ENCODE measurements at regions not wholly inside any gene's neighbourhood (a gene's known extent, or its start where the extent isn't known, plus 50 kb on each side); places are given as distances from the start of the nearest gene placed in this dataset.

DNA sequence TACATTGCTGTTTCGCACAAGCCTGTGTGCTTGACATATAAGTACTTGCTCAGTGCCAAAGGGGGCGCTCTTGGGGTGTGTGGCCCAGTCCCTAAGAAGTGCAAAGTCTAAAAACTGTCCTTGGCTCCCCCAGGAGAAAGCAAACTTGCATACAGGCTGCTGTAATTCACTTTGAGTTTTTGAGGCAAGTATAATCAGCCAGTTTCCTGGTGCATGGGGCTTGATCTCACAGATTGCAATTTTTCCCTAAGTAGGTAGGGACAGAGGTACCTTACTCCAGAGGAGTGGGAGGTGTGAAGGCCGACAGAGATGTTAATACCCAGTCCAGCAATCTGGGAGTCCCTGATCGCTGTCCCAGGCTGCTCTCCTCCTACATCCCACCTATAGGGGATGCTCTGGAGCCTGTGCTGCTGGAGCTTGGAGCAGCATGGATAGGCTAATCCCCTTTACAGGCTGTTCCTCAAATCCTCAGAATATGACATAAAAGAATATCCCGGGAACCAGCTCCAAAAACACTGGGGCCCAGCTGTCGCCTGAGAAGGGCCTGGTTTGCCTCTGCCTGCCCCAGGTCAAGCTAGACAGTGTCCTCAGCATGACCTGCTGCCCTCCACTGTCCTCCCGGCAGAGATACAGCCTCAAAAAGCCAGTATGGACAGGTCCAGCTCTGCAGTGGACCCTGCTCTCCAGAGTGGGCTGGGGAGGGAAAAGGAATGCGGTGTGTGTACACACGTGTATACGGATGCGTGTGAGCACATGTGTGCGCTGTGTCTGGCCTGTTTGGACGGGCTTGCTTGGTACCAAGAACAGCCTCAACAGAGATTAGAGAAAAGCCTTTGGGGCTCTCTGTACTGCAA, 136.5 kb upstream of the HAAO start:
- peak in 1 of 5 donors; percentile 11 for DNase-seq

DNA sequence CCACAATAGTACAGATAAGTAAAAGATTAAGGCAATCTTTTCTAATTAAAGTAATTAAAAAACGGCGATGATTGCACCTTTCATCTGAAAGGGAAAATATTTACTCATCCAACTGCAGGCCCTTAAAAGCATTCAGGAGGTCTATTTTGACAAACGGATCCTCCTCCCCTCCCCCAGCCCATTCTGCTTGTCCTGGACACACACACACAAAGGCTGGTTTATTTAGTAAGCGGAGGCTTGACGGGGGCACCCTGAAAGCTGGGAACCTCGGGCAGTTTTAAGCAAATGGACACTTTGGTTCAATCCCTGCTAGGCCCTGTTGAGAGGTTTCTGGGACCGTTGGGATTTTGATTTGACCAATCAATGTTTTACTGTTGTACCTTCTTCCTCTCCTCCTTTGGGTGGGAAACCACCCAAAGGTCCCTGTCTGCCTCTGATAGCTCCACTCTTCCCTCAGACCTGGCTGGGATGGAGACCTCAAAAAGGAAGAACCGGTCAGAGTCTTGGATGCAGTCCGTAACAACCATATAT, 135.8 kb upstream of the HAAO start:
- no peak for DNase-seq

DNA sequence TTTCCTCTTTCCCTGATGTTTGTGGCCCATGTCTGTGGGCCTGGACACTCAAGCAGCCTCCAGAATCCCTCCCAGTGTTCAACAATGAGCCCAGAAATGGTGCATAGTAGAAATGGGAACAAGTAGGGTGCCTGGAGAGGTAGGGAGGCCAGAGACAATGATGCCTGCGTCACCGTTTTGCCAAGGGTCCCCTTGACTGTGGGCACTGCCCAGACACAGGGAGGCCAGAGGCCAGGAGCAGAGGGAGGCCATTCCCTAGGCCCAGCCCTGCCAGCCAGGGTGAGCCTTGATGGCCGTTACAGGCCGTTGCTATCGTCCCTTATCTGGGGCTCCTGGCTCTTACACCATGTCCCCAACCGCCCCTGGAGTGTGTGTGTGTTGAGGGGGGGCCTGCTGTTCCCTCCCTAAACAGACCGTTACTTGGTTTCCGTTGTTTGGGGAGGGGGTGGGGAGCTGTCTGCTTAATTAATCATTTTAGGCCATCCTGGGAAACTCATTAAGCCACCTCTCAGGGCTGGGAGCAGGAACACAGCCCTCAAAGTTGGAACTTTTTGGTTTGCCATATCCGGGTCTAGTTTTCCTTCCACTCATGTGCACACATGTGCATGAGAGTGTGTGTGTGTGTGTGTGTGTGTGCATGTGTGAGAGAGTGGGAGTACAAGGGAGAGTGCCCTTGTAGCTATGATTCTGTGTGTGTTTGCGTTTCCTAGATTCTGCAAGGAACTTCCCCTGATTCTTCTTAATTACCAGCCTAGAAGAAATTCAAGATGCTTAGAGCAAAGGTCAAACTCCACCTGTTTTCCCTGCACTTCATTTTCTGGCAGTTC, 135.2 kb upstream of the HAAO start:
- DNase-seq, result no peak

DNA sequence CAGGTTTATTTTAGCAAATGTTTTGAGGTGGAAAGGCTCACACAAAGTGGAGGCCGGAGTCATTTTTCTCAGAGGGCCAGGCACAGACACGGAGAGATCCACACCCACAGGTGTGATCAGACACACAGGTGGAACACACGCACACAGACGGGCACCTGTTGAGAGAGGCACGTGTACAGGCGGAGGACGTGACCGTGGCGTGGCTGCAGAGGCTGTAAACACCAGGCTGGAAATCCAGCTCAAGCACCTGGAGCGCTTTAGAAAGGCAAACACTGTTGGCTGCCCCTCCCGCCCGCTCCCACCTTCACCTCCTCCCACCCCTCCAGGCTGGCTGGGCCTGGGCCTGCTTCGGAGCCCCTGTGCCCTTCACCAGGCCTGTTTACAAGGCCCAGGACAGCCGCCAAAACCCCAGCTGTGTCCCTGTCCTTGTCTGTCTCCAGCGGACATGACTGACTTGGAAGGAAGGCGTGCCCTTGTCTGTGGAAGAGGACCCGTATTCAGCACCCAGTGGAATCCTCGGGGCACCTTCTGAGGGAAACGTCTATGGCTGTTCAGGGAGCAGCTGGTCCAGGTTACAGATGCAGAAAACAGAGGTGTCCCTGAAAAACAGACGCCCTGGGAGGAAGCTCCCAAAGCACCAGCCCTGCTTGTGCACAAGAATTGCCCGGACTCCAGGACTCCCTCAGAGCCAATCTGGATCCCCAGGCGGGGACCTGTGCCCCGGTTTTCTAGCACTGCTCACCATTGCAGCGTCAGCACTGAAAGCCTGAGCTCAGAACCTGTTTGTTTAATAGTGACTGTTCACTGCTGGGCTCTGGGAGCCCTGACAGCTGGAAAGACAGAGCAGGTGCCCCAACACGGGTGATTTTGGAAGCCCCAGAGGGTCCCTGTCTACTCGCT, 134.3 kb upstream of the HAAO start:
- no peak for DNase-seq

DNA sequence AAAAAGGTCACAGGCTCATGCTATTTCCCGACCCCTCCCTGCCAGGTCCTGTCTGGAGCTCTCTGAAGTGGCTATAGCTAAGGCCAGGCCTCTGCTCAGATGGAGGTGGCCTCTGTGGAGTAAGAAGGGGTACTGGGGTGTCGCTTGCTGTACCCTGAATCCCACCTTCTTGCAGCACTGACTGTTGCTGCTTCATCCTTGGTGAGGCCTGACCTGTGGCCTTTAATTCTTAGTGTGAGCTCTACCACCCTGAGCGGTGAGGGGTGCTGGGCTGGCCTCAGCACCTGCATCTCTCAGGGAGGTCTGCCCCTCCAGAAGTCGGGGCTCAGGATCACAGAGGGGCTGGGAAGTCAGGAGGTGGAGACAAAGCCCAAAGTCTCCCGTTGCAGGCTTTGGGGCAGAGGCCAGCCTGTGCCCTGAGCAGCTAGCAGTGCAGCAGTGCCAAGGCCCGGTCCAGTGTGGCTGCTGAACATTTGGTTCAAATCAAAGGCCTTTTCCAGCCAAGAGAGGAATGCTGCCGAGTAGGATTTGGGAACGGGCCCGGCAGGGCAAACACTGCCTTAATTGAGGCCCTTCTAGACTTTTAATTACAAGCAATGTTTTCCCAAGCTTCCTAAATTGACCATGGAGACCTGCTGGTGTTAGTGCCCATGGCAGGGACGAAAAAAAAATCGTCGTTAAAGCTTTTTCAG, 133.5 kb upstream of the HAAO start:
- no peak for DNase-seq

DNA sequence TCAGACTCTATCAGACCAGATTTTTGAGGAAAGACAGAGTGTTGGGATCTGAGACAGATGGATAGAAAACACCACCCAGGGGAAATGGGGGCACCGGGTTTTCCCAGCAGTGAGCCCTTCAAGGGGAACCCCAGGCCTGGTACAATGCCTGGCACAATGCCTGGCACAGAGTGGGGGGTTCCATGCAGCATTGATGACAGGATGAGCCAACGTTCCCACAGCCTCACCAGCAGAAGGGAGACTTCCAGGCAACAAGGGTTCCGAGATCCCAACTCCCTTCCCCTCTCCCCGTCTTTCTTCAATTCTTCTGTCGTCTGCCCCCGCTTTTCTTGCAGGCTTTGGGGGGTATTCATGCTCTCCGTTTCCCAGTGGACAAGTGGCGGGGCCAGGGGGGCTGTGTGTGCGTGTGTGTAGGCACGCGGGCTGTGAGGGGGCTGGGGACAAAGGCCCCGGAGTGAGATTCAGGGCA, 132.1 kb upstream of the HAAO start:
- no peak for DNase-seq

DNA sequence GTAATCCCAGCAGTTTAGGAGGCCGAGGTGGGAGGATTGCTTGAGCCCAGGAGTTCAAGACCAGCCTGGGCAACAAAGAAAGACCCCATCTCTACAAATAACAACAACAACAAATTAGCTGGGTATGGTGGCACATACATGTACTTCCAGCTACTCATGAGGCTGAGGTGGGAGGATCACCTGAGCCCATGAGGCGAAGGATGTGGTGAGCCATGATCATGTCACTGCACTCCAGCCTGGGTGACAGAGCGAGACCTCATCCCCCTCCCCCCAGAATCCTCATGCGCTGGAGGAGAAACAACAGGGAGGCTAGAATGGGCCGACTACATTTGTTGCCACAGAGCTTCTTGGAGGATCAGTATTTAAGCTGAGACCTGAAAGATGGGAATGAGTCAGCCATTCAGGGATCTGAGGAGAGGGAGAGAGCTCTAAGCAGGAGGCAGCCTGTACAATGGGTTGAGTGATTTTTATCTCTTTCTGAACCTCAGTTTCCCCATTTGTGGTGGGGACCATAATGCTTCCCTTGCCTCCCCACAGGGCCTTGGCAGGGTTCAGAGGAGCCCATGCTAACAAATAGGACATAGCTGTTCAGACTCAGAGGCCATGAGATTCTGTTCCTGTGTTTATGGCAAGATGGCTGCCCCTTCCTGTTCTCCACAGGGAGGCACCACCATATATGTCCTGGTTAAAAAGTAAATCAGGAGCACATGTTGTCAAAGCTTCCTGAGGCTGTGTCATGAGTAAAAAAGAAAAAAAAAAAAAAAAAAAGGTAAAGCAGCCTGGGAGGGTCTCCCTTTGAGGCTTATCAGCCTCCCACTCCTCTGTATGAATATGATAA, 131.4 kb upstream of the HAAO start:
- DNase-seq, result no peak

DNA sequence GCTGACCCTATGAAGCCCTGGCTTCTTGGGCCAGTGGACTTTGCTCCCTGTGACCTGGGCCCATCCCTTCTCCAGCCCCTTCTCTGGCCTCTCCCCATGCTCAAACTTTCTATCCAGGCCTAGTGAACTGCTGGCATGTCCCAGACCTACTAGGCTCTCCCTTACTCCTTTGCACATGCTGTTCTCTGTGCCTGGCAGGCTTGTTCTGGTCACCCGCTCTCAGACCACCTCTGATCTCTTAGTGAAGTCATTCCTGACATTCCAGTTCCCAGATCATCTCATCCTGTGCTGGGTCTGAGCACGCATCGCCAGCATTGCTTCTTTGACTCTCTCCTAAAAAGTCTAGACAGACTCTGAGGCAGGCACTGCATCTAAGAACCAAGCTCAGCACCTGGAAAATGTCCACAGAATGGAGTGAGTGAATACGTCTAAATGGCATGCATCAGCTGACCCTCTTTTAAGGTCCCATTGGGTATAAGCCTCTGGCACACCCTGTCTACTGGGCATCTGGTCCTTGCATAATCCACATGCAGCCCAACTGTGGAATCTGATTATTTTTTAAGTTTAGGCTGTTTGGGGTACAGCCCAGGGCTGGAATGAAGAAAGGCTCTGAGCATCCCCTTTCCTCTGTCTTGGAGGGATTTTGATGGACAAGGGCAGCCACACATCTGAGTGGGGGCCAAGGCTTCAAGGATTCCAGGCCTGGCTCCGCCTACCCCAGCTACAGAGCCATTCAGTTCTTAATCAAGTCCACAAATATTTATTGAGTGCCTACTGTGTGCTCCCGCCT, 130.6 kb upstream of the HAAO start:
- no peak for DNase-seq

DNA sequence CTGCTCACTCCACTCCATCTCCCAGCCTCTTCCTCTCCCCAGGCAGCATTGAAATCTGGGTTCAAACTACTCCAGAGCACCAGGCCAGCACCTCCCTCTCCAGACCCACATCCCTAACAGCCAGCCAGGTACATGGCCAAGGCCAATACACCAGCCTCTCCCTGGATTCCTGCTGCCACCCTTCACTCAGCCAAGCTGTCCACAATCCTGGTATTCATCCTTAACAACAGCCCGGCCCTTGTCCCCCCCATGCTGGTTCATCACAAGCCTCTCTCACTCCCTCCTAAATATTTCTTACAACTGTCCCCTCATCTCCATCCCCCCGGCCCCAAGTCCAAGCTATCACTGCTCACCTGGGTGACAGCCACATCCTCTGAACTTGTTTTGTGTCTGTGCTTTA, 129.9 kb upstream of the HAAO start:
- DNase-seq, result no peak

DNA sequence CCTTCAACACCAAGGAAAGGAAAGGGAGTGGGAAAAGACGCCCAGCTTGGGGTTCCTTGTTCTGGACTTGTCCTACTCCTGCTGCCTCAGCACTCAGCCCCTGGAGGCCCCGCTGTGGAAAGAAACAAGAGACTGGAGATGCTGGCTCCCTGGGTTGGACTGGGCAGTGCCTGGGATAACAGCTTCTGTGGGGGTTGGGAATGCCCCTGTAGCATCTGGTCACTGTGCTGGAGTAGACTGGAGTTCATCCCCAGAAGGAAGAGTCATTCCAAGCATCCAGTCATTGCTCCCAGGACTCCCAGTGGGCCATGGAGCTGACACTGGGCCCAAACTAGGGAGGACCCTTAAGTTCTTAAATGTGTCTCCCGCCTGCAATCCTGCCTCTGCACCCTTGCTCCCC, 129.3 kb upstream of the HAAO start:
- no peak for DNase-seq

DNA sequence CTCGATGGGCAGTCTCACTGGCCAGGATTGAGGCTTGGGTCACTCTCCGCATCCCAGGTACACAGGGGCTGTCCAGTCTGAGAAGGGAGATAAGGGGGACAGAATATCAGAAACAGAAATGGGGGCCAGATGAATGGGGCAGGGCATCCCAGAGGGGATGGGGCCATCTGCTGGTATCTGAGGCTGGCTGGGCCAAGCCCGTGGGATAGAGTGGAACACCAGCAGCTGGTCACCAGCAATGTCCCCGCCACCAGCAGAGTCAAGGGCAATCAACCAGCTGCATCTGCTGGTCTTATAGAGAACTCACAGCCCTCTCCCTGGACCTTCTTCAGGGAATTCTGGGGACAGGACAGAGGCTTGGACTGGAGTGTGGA, 128.8 kb upstream of the HAAO start:
- no peak for DNase-seq

DNA sequence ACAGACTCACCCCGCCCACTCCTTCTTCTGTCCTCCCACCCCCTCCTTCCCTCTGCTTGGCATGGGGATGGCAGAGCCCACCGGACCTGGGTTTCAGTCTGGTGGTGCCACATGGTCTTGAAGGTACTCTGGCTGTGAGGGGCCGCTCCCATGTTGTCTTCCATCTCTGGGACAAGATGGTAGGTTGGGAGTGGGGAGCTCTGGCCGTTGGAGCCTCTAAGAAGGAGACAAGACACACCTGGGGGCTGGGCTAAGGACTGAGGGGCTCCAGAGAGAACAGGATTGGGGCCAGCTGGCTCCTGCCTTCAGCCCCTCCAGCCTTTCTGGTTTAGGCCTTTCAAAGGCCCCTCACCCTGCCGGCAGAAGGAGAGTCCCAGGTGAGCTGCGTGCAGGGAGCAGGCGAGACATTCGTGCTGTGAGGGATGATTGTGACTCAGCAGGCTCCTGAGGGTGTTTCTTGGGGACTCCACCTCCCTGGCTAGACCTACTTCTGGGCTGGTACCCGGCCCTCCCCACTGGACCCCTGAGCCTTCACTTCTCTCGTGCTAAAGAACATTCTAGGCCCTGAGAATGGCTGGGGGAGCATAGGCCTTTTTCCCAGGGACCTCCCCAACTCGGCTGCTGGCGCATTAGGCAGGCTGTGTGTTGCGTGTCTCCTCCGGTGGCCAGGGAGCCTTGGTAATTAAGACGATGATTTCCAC, 128.2 kb upstream of the HAAO start:
- no peak for DNase-seq

DNA sequence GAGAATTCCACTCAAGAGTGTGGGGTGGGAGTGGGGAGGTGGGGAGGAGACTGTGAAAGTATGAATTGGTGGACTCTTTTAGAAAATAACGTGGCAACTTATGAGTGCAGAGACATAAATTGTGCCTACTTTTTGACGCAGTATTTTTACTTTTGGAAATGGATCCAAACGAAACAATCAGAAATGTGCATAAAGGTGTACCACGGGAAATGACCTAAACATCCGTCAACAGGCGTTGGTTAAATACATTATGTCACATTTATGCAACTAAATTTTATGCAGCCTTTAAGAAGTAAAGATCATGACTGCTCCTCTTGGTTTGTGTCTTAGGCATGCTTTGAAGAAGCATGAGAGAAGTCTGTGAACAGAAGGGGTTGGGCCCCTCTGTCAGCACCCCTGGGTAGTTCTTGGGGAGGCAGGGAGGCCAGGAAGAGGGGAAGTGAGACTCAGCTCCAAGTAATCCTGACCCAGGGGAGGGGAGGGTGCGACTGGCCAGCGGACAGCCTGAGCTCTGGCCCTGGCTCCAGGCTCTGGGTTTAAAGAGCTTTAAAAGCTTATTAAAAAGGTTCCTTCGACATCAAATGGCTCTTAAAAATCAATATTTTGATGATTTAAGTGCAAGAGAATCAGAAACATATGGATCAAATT, 126.4 kb upstream of the HAAO start:
- DNase-seq, result no peak

DNA sequence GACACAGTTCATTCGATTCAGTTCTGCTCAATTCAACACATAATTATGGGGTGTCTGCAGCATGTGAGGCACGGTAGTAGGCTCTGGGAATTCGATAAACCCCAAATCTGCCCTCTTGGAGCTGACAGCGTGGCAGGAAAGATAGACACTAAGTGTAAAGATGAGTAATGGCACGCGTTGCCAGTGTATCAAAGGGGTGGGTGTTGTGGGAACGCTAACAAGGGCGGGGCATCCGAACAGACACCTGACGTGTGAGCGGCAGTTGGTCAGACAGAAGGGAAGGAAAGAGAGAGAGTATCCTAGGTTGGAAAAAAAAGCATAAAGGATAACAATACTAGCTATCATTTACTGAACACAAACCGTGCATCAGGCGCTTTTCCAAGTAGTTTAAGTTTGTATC, 125.7 kb upstream of the HAAO start:
- no peak for DNase-seq

DNA sequence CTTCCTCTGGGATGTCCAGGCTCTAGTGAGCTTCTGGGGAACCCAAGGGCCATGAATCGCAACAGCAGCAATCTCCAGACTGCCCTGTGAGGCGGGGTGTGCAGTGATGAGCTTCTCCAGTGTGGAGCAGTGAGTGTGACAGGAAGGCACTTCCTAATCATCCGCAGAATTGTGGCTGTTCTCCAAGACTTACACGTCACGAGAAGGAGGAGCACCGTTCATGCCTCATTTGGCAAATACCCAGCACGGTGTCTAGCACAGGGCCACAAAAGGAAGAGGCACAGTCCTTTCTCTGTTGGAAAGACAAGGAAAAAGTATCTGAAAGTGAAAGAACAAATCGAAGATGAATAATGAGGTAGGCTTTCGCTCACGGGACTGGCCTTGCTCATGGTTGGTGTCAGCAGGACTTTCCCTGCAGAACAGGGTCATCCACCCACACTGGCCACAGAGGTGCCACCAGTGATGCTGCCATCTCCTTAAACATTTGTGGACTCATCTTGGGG, 125.1 kb upstream of the HAAO start:
- no peak for DNase-seq

DNA sequence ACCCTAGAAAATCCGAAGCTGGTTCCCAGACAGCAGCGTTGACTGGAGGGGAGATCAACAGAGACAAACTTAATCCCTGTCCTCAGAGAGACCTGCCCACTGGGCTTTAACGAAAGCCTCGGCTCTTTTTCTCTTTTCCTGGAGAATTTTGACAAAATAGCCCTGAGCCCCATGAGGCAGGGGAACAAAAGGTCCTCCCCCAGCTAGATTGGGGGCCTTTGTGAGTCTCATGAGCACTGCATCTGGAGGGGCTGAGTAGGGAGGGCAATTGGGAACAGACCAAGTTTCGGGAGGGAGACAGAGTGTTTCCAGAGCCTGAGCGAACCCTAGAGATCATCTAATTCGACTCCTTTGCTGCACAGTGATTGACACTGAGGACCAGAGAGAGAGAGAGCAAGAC, 123.9 kb upstream of the HAAO start:
- no peak for DNase-seq

DNA sequence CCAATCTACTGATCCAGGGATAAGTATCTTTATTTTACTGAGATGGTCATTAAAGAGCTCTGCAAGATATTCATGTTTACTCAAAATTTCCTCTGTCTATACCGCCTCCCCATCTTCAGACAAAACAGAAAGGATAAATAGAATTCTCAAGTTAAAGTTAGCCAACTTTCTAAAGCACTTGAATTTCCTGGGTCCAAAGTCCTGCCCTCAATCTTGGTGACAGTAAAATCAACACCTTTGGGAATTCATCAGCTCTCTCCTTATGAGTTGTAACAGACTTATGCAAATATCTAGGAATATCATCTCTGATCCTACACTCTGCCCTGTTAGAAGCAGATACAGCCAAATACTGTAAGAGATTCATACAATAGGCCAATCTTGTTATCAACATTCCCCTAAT, 122.5 kb upstream of the HAAO start:
- no peak for DNase-seq

DNA sequence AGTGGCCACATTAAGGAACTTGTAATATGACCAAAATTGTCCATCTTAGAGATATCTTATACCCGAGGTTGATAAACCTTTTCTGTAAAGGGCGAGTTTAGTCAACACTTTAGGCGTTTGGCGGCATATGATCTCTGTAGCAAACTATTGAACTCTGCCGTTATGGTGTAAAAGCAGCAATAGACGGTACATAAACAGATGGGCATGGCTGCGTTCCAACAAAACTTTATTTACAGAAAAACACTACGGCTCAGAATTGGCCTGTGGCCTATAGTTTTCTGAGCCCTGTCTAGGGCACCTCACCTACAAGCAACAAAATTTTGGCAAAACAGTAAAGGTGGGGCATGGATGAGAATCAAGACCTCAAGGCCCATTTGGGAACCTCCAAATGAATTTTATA, 121.9 kb upstream of the HAAO start:
- no peak for DNase-seq
